ENCODE measurements at regions not wholly inside any gene's neighbourhood (a gene's known extent, or its start where the extent isn't known, plus 50 kb on each side); places are given as distances from the start of the nearest gene placed in this dataset.
"Not testable (repeated sequence)": the region's sequence is repeated elsewhere in the genome, so short reads cannot be mapped to it uniquely, and the experiment has no call there.

DNA sequence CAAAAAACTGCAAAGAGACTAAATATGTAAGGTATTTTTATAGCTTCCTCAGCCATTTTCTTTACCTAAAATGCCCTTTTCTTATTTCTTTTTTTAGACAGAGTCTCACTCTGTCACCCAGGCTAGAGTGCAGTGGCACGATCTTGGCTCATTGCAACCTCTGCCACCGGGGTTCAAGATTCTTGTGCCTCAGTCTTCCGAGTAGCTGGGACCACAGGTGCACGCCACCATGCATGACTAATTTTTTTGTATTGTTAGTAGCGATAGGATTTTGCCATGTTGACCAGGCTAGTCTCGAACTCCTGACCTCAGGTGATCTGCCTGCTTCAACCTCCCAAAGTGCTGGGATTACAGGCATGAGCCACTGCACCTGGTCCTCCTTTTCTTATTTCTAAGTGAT is 99.4 kb upstream of the CHD1 start:
- in situ Hi-C loops (cut with HindIII; ENCODE audit: low pct_unique_long_range_greater_than_20kb, low sequenced_read_pairs); DNase-seq (ENCODE audit: low read depth, low spot score): not testable (repeated sequence)

- DNase-seq (ENCODE audit: low read depth, low spot score): no peak
- in situ Hi-C loops (cut with HindIII; ENCODE audit: low pct_unique_long_range_greater_than_20kb, low sequenced_read_pairs): no loop called here
Measured at GRCh38 chr5:99025298-99026045, 96.7 kb upstream of the CHD1 start.

GRCh38 chr5:99023330-99023729 is 94.5 kb upstream of the CHD1 start:
- in situ Hi-C loops (cut with HindIII; ENCODE audit: low pct_unique_long_range_greater_than_20kb, low sequenced_read_pairs): no loop called here
- no peak for DNase-seq (ENCODE audit: low read depth, low spot score)

DNA sequence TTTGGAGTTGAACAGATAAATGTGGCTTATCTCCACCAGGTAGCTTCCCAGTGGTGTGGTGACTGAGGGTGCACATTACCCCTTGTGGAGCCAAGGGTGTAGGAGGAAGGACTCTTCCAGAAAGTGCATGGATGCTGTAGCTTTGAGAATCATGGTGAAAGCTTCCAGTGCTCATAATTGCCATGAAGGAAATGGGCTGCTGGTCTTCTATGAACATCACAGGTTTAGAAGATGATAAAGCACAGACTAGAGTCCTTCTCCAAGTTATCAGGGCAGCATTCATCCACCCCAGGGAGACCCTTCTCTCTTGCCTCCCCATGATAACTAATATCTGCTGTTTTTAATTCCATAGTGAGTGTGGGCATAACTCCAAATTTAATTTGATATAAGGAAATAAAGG is 93.4 kb upstream of the CHD1 start:
- in situ Hi-C loops (cut with HindIII; ENCODE audit: low pct_unique_long_range_greater_than_20kb, low sequenced_read_pairs): no loop called here
- no peak for DNase-seq (ENCODE audit: low read depth, low spot score)

GRCh38 chr5:99020698-99021048 is 91.9 kb upstream of the CHD1 start:
- in situ Hi-C loops (cut with HindIII; ENCODE audit: low pct_unique_long_range_greater_than_20kb, low sequenced_read_pairs): no loop called here
- DNase-seq (ENCODE audit: low read depth, low spot score): no peak

GRCh38 chr5:99019812-99020697 is 91.2 kb upstream of the CHD1 start:
- peak; percentile 94 for DNase-seq (ENCODE audit: low read depth, low spot score)

GRCh38 chr5:99019254-99019653 is 90.4 kb upstream of the CHD1 start:
- DNase-seq (ENCODE audit: low read depth, low spot score): peak; percentile 69

More at GRCh38 chr5:99019812-99020697, 91.2 kb upstream of the CHD1 start:
- in situ Hi-C loops (cut with HindIII; ENCODE audit: low pct_unique_long_range_greater_than_20kb, low sequenced_read_pairs): no loop called here

DNA sequence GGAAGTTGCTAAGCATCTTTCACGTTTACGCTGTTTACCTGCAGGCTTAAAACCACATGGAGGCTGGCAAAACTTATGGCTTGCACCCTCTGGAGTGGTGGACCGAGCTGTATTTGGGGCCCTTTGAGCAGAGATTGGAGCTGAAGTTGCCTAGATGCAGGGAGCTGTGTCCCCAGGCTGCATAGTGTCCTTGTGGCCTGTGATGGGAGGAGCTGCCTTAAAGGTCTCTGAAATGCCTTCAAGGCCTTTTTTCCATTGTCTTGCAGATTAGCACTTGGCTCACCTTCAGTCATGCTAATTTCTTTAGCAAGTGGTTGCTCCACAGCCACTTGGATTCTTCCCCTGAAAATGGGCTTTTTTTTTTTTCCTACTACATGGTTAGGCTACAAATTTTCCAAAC is 81.5 kb upstream of the CHD1 start:
- in situ Hi-C loops (cut with HindIII; ENCODE audit: low pct_unique_long_range_greater_than_20kb, low sequenced_read_pairs): no loop called here

More at GRCh38 chr5:99019254-99019653, 90.4 kb upstream of the CHD1 start:
- in situ Hi-C loops (cut with HindIII; ENCODE audit: low pct_unique_long_range_greater_than_20kb, low sequenced_read_pairs): no loop called here

DNA sequence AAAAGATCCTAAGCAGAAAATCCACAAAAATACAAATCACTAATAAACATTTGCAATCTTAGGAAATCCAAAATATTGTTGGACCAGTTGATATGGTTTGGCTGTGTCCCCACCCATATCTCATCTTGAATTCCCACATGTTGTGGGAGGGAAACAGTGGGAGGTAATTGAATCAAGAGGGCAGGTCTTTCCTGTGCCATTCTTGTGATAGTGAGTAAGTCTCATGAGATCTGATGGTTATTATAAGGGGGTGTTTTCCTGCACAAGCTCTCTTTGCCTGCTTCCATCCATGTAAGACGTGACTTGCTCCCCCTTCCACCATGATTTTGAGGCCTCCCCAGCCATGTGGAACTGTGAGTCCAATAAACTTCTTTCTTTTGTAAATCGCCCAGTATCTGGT is 79.2 kb upstream of the CHD1 start:
- in situ Hi-C loops (cut with HindIII; ENCODE audit: low pct_unique_long_range_greater_than_20kb, low sequenced_read_pairs): not testable (repeated sequence)

More for the DNA sequence above, 81.5 kb upstream of the CHD1 start:
- DNase-seq (ENCODE audit: low read depth, low spot score): no peak

GRCh38 chr5:99005506-99005905 is 76.7 kb upstream of the CHD1 start:
- in situ Hi-C loops (cut with HindIII; ENCODE audit: low pct_unique_long_range_greater_than_20kb, low sequenced_read_pairs): no loop called here
- peak; percentile 98 for DNase-seq (ENCODE audit: low read depth, low spot score)

More for the DNA sequence above, 79.2 kb upstream of the CHD1 start:
- DNase-seq (ENCODE audit: low read depth, low spot score): peak; percentile 59

GRCh38 chr5:99004960-99005359 is 76.2 kb upstream of the CHD1 start:
- peak; percentile 74 for DNase-seq (ENCODE audit: low read depth, low spot score)
- in situ Hi-C loops (cut with HindIII; ENCODE audit: low pct_unique_long_range_greater_than_20kb, low sequenced_read_pairs): no loop called here

- in situ Hi-C loops (cut with HindIII; ENCODE audit: low pct_unique_long_range_greater_than_20kb, low sequenced_read_pairs): no loop called here
Measured at GRCh38 chr5:99000876-99001275, 72.1 kb upstream of the CHD1 start.

DNA sequence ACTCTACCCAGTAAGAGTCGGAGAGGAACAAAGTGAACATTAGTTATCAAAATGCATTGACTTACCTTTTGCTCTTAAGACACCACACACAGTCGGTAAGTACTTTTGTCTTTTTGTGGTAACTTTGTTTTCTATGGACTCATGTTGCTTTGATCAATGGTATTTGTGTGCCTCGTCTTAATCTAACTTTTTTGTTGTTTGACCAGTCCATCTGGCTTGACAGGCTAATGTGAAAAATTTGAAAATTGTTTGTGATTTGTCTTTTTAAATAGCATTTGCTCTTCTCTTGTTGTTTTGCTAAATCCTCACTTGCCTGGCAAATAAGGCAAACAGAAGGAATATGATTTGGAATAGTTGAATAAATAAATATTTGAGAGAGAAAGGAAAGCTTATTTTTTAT is 71.4 kb upstream of the CHD1 start:
- DNase-seq (ENCODE audit: low read depth, low spot score): no peak
- in situ Hi-C loops (cut with HindIII; ENCODE audit: low pct_unique_long_range_greater_than_20kb, low sequenced_read_pairs): no loop called here

More at GRCh38 chr5:99000876-99001275, 72.1 kb upstream of the CHD1 start:
- DNase-seq (ENCODE audit: low read depth, low spot score): no peak

- in situ Hi-C loops (cut with HindIII; ENCODE audit: low pct_unique_long_range_greater_than_20kb, low sequenced_read_pairs): no loop called here
- DNase-seq (ENCODE audit: low read depth, low spot score): no peak
Measured at GRCh38 chr5:98999631-99000030, 70.8 kb upstream of the CHD1 start.

GRCh38 chr5:98997000-98997399 is 68.2 kb upstream of the CHD1 start:
- in situ Hi-C loops (cut with HindIII; ENCODE audit: low pct_unique_long_range_greater_than_20kb, low sequenced_read_pairs): no loop called here
- peak; percentile 98 for DNase-seq (ENCODE audit: low read depth, low spot score)

DNA sequence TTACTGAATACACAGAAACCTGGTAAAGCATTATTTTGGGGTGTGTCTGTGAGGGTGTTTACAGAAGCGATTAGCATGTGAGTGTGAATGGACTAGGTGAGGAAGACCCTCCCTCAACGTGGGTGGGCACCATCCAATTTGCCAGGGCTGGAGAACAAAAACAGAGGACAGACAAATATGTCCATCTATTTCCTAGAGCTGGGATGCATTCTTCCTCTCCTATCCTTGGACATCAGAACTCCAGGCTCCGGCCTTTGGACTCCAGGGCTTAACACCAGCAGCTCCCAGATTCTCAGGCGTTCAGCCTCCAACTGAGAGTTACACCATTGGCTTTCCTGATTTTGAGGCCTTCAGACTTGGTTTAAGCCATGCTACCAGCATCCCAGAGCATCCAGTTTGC is 65.8 kb upstream of the CHD1 start:
- in situ Hi-C loops (cut with HindIII; ENCODE audit: low pct_unique_long_range_greater_than_20kb, low sequenced_read_pairs): no loop called here
- DNase-seq (ENCODE audit: low read depth, low spot score): no peak

DNA sequence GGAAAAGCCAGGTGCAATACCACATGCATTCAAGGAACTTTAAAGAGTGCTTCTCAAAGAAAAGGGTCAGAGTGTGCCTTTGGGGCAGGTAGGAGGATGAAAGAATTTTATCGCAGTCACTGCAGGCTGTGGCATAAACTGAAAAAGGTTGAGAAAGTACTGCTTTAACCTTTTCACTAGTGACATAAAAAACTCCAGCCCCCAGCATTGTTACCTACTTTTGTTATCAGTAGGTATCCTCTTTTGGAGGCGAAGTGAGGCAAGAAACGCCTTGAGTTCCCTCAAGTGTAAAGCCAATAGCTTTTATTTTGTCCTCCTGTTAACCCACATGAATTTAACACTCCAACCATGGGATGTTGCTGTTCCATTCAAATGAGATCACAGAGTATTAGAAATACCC is 64.7 kb upstream of the CHD1 start:
- DNase-seq (ENCODE audit: low read depth, low spot score): no peak
- in situ Hi-C loops (cut with HindIII; ENCODE audit: low pct_unique_long_range_greater_than_20kb, low sequenced_read_pairs): no loop called here

GRCh38 chr5:98992552-98992951 is 63.7 kb upstream of the CHD1 start:
- in situ Hi-C loops (cut with HindIII; ENCODE audit: low pct_unique_long_range_greater_than_20kb, low sequenced_read_pairs): no loop called here
- DNase-seq (ENCODE audit: low read depth, low spot score): no peak

GRCh38 chr5:98989727-98990126 is 60.9 kb upstream of the CHD1 start:
- in situ Hi-C loops (cut with HindIII; ENCODE audit: low pct_unique_long_range_greater_than_20kb, low sequenced_read_pairs): no loop called here
- no peak for DNase-seq (ENCODE audit: low read depth, low spot score)

Data from SK-MEL-5 (cell line).